DMS53 (cell line): ENCODE measurements at regions not wholly inside any gene's neighbourhood (a gene's known extent, or its start where the extent isn't known, plus 50 kb on each side); places are given as distances from the start of the nearest gene placed in this dataset.
"Not testable (repeated sequence)": the region's sequence is repeated elsewhere in the genome, so short reads cannot be mapped to it uniquely, and the experiment has no call there.

ENCODE experiments used
- DNase-seq: peaks from one replicate; lab custom pipeline; 2025; lab: John Stamatoyannopoulos, UW

GRCh38 chr2:195162918-195163317 lies 494.1 kb upstream of the SLC39A10 start:
- no peak for DNase-seq

- DNase-seq, result no peak
Measured at GRCh38 chr2:195162194-195162593, 494.8 kb upstream of the SLC39A10 start.

GRCh38 chr2:195160963-195161362 lies 496.1 kb upstream of the SLC39A10 start:
- DNase-seq, result no peak

- no peak for DNase-seq
Measured at GRCh38 chr2:195151711-195152110, 505.3 kb upstream of the SLC39A10 start.

GRCh38 chr2:195150819-195151218 lies 506.2 kb upstream of the SLC39A10 start:
- no peak for DNase-seq

GRCh38 chr2:195148004-195148403 lies 509.0 kb upstream of the SLC39A10 start:
- no peak for DNase-seq

- no peak for DNase-seq
Measured at GRCh38 chr2:195146761-195147541, 510.1 kb upstream of the SLC39A10 start.

DNA sequence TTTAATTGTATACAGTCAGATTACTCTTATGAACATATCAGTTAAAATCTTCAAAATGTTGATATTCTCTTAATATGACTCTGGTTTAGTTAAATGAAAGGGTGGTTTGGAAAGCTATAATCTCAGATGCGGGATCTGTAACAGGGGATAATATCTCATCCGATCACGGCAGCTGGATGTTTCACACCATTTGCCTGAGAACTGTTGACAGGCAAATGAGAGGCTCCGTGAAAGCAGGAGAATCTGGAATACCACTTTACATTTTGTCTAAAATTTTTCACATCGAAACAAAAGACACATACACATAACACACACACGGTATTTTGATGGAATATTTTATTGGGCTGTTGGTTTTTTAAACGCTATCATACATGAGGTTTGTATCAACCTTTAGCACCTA lies 518.6 kb upstream of the SLC39A10 start:
- DNase-seq, result no peak

DNA sequence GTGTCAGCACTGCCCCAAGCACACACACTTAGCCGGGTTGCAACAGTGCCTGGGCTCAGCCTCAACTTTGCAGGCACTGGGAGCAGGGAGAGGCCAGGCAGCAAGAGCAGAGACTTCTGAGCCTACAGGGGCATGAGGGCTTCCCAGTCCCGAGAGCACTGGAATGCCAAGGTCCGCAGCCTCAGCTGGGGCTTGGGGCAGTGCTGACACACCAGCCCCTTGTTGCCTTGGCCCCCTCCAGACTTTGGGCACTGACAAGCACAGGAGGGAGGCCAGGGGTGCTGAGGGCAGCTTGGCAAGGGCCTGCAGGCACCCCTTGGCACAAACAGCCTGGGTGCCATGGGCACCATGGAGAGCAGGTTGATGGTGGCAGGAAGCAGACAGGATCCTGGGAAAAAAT lies 531.1 kb upstream of the SLC39A10 start:
- not testable (repeated sequence) for DNase-seq

- DNase-seq, result no peak
Measured at GRCh38 chr2:195124391-195125079, 532.5 kb upstream of the SLC39A10 start.

DNA sequence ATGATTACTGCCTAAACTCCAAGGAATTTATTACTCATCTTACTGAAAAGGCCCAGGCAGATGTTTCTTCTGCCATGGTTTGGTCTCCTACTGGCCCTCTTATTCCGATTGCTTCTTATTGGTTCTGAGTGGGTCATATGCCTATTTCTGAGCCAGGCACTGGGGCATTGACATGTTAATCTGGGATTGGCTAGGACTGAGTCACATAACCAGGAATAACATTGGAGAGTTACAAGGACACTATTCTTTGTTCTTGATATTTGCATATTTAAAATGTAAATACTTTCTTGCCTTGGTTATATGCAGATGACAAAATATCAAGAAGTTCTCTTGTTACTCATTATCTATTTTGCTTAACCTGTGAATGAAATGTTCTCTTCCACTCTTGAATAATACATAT lies 534.4 kb upstream of the SLC39A10 start:
- DNase-seq, result no peak

- no peak for DNase-seq
Measured at GRCh38 chr2:195121341-195121740, 535.7 kb upstream of the SLC39A10 start.

GRCh38 chr2:195119231-195119630 lies 537.8 kb upstream of the SLC39A10 start:
- no peak for DNase-seq

DNA sequence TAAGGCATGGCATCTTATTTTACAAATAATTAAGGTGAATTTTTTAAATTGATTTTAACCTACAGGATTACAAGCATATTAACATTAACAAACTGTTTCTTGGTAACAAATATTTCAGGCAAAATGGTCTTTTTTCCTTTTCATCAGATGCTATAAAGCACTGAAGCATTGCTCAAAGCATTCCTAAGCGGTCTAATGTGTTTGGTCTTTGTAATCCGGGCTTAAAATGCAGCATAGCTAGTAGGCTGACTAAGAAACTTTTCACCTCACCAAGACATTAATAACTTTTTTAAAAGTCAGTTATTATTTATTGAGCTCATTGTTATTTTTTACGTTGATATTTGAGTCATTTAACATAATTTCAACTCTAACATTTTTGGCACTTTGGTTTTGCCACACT lies 538.8 kb upstream of the SLC39A10 start:
- no peak for DNase-seq

- DNase-seq, result no peak
Measured at GRCh38 chr2:195117011-195117410, 540.0 kb upstream of the SLC39A10 start.

GRCh38 chr2:195115738-195116137 lies 541.3 kb upstream of the SLC39A10 start:
- no peak for DNase-seq

- no peak for DNase-seq
Measured at GRCh38 chr2:195108182-195108581, 548.8 kb upstream of the SLC39A10 start.

DNA sequence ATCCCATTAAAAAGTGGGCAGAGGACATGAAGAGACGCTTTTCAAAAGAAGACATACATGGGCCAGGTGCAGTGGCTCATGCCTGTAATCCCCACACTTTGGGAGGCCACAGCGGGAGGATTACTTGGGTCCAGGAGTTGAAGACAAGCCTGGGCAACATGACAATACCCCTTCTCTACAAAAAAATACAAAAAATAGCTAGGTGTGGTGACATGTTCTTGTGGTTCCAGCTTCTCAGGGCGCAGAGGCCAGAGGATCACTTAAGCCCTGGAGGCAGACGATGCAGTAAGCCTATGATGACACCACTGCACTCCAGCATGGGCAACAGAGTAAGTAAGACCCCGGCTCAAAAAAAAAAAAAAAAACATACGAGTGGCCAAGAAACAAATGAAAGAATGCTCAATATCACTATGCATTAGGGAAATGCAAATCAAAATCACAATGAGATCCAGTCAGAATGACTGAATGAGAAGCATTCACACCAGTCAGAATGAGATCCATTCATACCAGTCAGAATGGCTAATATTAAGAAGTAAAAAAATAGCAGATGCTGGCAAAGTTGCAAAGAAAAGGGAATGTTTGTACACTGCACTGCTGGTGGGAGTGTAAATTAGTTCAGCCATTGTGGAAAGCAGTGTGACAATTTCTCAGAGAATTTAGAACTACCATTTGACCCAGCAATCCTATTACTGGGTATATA lies 550.2 kb upstream of the SLC39A10 start:
- DNase-seq, result no peak

- no peak for DNase-seq
Measured at GRCh38 chr2:195105581-195105980, 551.4 kb upstream of the SLC39A10 start.

- no peak for DNase-seq
Measured at GRCh38 chr2:195094330-195094729, 562.7 kb upstream of the SLC39A10 start.

DNA sequence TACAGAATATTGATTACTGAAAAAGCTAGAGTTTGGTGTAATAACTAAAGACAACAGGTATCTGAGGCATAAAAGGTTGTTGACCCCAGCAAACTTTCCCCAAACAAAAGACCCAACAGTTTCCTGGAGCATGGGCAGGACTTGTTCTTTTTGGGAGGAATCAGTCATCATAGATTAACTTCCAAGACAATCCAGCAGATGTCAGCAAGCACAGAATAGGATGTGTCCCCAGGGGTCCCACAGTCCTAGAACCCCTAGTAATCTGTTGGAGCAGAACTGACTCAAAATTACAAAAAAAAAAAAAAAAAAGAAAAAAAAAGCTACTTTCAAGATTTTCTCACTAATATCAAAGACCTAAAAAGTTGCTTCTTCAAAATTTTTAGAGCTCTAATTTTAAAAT lies 564.7 kb upstream of the SLC39A10 start:
- no peak for DNase-seq

DNA sequence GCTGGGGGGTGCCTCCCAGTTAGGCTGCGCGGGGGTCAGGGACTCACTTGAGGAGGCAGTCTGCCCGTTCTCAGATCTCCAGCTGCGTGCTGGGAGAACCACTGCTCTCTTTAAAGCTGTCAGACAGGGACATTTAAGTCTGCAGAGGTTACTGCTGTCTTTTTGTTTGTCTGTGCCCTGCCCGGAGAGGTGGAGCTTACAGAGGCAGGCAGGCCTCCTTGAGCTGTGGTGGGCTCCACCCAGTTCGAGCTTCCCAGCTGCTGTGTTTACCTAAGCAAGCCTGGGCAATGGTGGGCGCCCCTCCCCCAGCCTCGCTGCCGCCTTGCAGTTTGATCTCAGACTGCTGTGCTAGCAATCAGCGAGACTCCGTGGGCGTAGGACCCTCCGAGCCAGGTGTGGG lies 584.2 kb upstream of the SLC39A10 start:
- peak; percentile 65 for DNase-seq

DNA sequence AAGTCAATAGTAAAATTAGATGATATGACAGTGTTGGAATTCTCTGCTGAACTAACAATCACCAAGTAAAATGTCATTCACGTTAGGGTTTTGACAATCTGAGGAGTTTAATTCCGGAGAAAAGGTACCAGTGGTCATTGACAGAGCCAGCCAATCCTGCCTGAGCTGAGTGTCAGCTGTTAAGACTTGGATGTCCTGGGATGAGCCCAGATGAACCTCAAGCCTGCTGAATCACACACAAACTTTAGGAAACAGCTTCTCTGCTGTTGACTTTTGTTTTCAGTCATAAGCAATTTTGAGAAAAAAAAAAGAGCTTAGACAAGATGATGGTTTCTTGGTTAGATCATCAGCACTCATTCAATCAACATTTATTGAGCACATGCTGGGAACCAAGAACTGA lies 600.0 kb upstream of the SLC39A10 start:
- DNase-seq, result no peak
